CD14-positive monocyte (primary cell): ENCODE measurements at regions not wholly inside any gene's neighbourhood (a gene's known extent, or its start where the extent isn't known, plus 50 kb on each side); places are given as distances from the start of the nearest gene placed in this dataset.

Experiments
- DNase-seq, 3 donors: peaks; one replicate each; pipeline ENCODE4 v3.0.0-alpha.2; 2011 to 2022
- H2AFZ ChIP-seq: 2 replicates; pipeline ENCODE4 v1.6.0; 2012; ENCODE audit warnings: mild to moderate bottlenecking, low read depth, low read length, inconsistent platforms; ENCODE audit not compliant: insufficient read depth, poor library complexity, severe bottlenecking
- H3K27ac ChIP-seq, 2 donors: 1 replicate in 1 of 2; 2 replicates in 1 of 2; pipeline ENCODE4 v1.5.1; 2012 to 2013; ENCODE audit warnings: low read length in 2 of 2, control low read depth in 1 of 2, inconsistent platforms in 1 of 2, low read depth in 1 of 2, mild to moderate bottlenecking in 1 of 2
- H3K27me3 ChIP-seq, 2 donors: one replicate each; pipeline versions ENCODE4 v1.6.0 to v1.6.1; 2011 to 2013; ENCODE audit warnings: low read length in 2 of 2; ENCODE audit not compliant: control insufficient read depth in 2 of 2, insufficient read depth in 2 of 2
- H3K36me3 ChIP-seq, 2 donors: replicated peaks in 1 of 2; 1 replicate in 1 of 2; 2 replicates in 1 of 2; pipeline versions ENCODE4 v1.5.1 to v1.6.1; 2012 to 2013; ENCODE audit warnings: low read length in 2 of 2, control low read depth in 1 of 2, inconsistent platforms in 1 of 2, mild to moderate bottlenecking in 1 of 2; ENCODE audit not compliant: insufficient read depth in 2 of 2, control insufficient read depth in 1 of 2
- H3K4me1 ChIP-seq, 2 donors: 1 replicate in 1 of 2; 2 replicates in 1 of 2; pipeline versions ENCODE4 v1.5.1 to v1.6.1; 2012 to 2013; ENCODE audit warnings: low read length in 2 of 2, control low read depth in 1 of 2, inconsistent platforms in 1 of 2, mild to moderate bottlenecking in 1 of 2, moderate library complexity in 1 of 2; ENCODE audit not compliant: insufficient read depth in 2 of 2, control insufficient read depth in 1 of 2
- H3K4me2 ChIP-seq: replicated peaks from 2 replicates; pipeline ENCODE3; 2012; ENCODE audit warnings: low read length, moderate library complexity, mild to moderate bottlenecking; ENCODE audit not compliant: poor library complexity, severe bottlenecking; ENCODE audit errors: extremely low read depth
- H3K4me3 ChIP-seq, 3 experiments: fragments of 200-600 bp in 1 of 3; sonication (generic) in 1 of 3; replicated peaks in 1 of 3; 1 replicate in 2 of 3; 2 replicates in 1 of 3; pipeline ENCODE4 v1.5.1; 2011 to 2013; ENCODE audit warnings: low read length in 3 of 3, mild to moderate bottlenecking in 3 of 3, control low read depth in 2 of 3, low read depth in 2 of 3, inconsistent platforms in 1 of 3, moderate library complexity in 1 of 3
- H3K79me2 ChIP-seq: 2 replicates; pipeline ENCODE4 v1.6.0; 2012; ENCODE audit warnings: mild to moderate bottlenecking, control low read depth, inconsistent platforms, low read length, moderate library complexity; ENCODE audit not compliant: insufficient read depth
- H3K9ac ChIP-seq: 2 replicates; pipeline ENCODE4 v1.6.0; 2017; ENCODE audit warnings: low read length, mild to moderate bottlenecking; ENCODE audit not compliant: insufficient read depth, poor library complexity, severe bottlenecking
- H3K9me3 ChIP-seq, 2 donors: replicated peaks in 1 of 2; 1 replicate in 1 of 2; 2 replicates in 1 of 2; pipeline versions ENCODE4 v1.5.1 to v1.6.1; 2012 to 2013; ENCODE audit warnings: low read length in 2 of 2, control low read depth in 1 of 2; ENCODE audit not compliant: control insufficient read depth in 1 of 2, insufficient read depth in 1 of 2
- H4K20me1 ChIP-seq: 2 replicates; pipeline ENCODE4 v1.6.0; 2012; ENCODE audit warnings: mild to moderate bottlenecking, low read length, control low read depth, moderate library complexity; ENCODE audit not compliant: insufficient read depth
- H3K27ac Mint-ChIP-seq, 7 donors: one replicate each; pipeline ENCODE4 v1.8.0; 2020; ENCODE audit warnings: mild to moderate bottlenecking in 7 of 7, mixed read lengths in 7 of 7, moderate library complexity in 6 of 7, inconsistent platforms in 2 of 7
- H3K27me3 Mint-ChIP-seq, 3 donors: one replicate each; pipeline ENCODE4 v1.8.0; 2021 to 2022; ENCODE audit warnings: low read depth in 3 of 3, mild to moderate bottlenecking in 3 of 3, mixed read lengths in 3 of 3, moderate library complexity in 3 of 3, inconsistent platforms in 1 of 3
- H3K36me3 Mint-ChIP-seq, 2 donors: one replicate each; pipeline ENCODE4 v1.8.0; 2020; ENCODE audit warnings: mixed read lengths in 2 of 2, inconsistent platforms in 1 of 2, mild to moderate bottlenecking in 1 of 2
- H3K4me1 Mint-ChIP-seq: one replicate; pipeline ENCODE4 v1.8.0; 2020; ENCODE audit warnings: mild to moderate bottlenecking, mixed read lengths
- H3K4me3 Mint-ChIP-seq, 2 donors: one replicate each; pipeline ENCODE4 v1.8.0; 2020; ENCODE audit warnings: mild to moderate bottlenecking in 2 of 2, mixed read lengths in 2 of 2, moderate library complexity in 1 of 2
- H3K9me3 Mint-ChIP-seq, 7 donors: one replicate each; pipeline ENCODE4 v1.8.0; 2020 to 2022; ENCODE audit warnings: mixed read lengths in 7 of 7, mild to moderate bottlenecking in 6 of 7, moderate library complexity in 6 of 7, inconsistent platforms in 2 of 7
- WGBS: methylation state at CpG from one replicate; pipeline ENCODE4 v1.1.5; 2013; ENCODE audit warnings: missing lambda C conversion rate; ENCODE audit not compliant: insufficient coverage; 5-methylcytosine and 5-hydroxymethylcytosine counted together
- intact Hi-C, 2 donors: fragments of 100-400 bp; cut with micrococcal nuclease; formaldehyde crosslinking; loops; one replicate each; pipeline versions ENCODE4 v1.15.0 to v1.15.1; 2023
- TF ChIP-seq, protein P1 (sequence below): fragments of 200-600 bp; IDR thresholded peaks from one replicate; pipeline ENCODE4 v1.8.0; 2022; ENCODE audit warnings: antibody characterized with exemption, mild to moderate bottlenecking

GRCh38 chr9:87008667-87009066 lies 61.4 kb upstream of the GAS1 start:
- 95% methylated on average over 3 of the region's 4 CpGs for WGBS
- no peaks in the 10 kb centered on the region for H4K20me1 ChIP-seq
- H3K27ac Mint-ChIP-seq, result no peak overlapping the region
- H3K4me3 ChIP-seq, result no peak overlapping the region
- H3K4me3 Mint-ChIP-seq, result no peak overlapping the region
- H2AFZ ChIP-seq, result no peak overlapping the region
- no peak overlapping the region for H3K4me2 ChIP-seq
- no peaks in the 10 kb centered on the region for H3K36me3 Mint-ChIP-seq
- intact Hi-C loops, result no loop called here
- no peaks in the 10 kb centered on the region for H3K4me1 Mint-ChIP-seq
- TF ChIP-seq, protein P1, sequence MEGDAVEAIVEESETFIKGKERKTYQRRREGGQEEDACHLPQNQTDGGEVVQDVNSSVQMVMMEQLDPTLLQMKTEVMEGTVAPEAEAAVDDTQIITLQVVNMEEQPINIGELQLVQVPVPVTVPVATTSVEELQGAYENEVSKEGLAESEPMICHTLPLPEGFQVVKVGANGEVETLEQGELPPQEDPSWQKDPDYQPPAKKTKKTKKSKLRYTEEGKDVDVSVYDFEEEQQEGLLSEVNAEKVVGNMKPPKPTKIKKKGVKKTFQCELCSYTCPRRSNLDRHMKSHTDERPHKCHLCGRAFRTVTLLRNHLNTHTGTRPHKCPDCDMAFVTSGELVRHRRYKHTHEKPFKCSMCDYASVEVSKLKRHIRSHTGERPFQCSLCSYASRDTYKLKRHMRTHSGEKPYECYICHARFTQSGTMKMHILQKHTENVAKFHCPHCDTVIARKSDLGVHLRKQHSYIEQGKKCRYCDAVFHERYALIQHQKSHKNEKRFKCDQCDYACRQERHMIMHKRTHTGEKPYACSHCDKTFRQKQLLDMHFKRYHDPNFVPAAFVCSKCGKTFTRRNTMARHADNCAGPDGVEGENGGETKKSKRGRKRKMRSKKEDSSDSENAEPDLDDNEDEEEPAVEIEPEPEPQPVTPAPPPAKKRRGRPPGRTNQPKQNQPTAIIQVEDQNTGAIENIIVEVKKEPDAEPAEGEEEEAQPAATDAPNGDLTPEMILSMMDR, result no peak
- H3K4me1 ChIP-seq, result no peaks in the 10 kb centered on the region
- H3K27me3 ChIP-seq, result no peaks in the 10 kb centered on the region
- H3K9me3 Mint-ChIP-seq, result peaks cover 4 to 16% (median 7%) of the 10 kb centered on the region in 7 donors
- H3K36me3 ChIP-seq, result no peaks in the 10 kb centered on the region
- DNase-seq, result no peak
- no peaks in the 10 kb centered on the region for H3K79me2 ChIP-seq
- H3K27ac ChIP-seq, result no peak overlapping the region
- H3K27me3 Mint-ChIP-seq, result peaks cover 0 to 2% (median 2%) of the 10 kb centered on the region in 3 donors
- peaks cover 0 to 14% of the 10 kb centered on the region in 2 donors for H3K9me3 ChIP-seq
- no peak overlapping the region for H3K9ac ChIP-seq

- Histone ChIP-seq H4K20me1 (no peaks in the 10 kb centered on the region), H3K36me3 (no peaks in the 10 kb centered on the region), H2AFZ (no peak overlapping the region), H3K4me1 (no peaks in the 10 kb centered on the region), H3K9me3 (peaks cover 0 to 14% of the 10 kb centered on the region in 2 donors), H3K79me2 (no peaks in the 10 kb centered on the region), H3K4me2 (no peak overlapping the region), H3K9ac (no peak overlapping the region), H3K27ac (no peak overlapping the region), H3K27me3 (no peaks in the 10 kb centered on the region), H3K4me3 (no peak overlapping the region)
- H3K27me3 Mint-ChIP-seq, result peaks cover 0 to 2% (median 2%) of the 10 kb centered on the region in 3 donors
- no peaks in the 10 kb centered on the region for H3K4me1 Mint-ChIP-seq
- H3K36me3 Mint-ChIP-seq, result no peaks in the 10 kb centered on the region
- intact Hi-C loops, result no loop called here
- no peak for DNase-seq
- H3K9me3 Mint-ChIP-seq, result peaks cover 4 to 17% (median 6%) of the 10 kb centered on the region in 7 donors
- no peak overlapping the region for H3K27ac Mint-ChIP-seq
- TF ChIP-seq, protein P1, result no peak
- 100% methylated on average over 1 of the region's 3 CpGs for WGBS
- no peak overlapping the region for H3K4me3 Mint-ChIP-seq
These were observed 63.3 kb upstream of the GAS1 start for GRCh38 chr9:87010626-87011025.
